Spleen (tissue), 7 donors: ENCODE measurements at regions not wholly inside any gene's neighbourhood (a gene's known extent, or its start where the extent isn't known, plus 50 kb on each side); places are given as distances from the start of the nearest gene placed in this dataset.

Experiments used
- CTCF ChIP-seq, 11 experiments: fragments of 200-600 bp in 7 of 11; fragments of 450-650 bp in 4 of 11; sonication (generic) in 4 of 11; IDR thresholded peaks in 8 of 11; conservative IDR thresholded peaks in 3 of 11; 1 replicate in 7 of 11; 2 replicates in 4 of 11; pipeline versions ENCODE4 v1.4.0 to v1.8.0; 2016 to 2021; ENCODE audit warnings: antibody characterized with exemption in 11 of 11, inconsistent platforms in 4 of 11, mild to moderate bottlenecking in 1 of 11
- POLR2A ChIP-seq, 3 donors: fragments of 450-650 bp; IDR thresholded peaks; one replicate each; pipeline ENCODE4 v1.5.1; 2017; ENCODE audit warnings: antibody characterized with exemption in 3 of 3, mild to moderate bottlenecking in 1 of 3
- donor health status: DM: no; HTN: no; CAD: no; lungs with moderate emphysema.
- donor health status: DM: no; HTN: no; CAD: no.
- donor health status: DM: no; HTN: no; CAD: no.

DNA sequence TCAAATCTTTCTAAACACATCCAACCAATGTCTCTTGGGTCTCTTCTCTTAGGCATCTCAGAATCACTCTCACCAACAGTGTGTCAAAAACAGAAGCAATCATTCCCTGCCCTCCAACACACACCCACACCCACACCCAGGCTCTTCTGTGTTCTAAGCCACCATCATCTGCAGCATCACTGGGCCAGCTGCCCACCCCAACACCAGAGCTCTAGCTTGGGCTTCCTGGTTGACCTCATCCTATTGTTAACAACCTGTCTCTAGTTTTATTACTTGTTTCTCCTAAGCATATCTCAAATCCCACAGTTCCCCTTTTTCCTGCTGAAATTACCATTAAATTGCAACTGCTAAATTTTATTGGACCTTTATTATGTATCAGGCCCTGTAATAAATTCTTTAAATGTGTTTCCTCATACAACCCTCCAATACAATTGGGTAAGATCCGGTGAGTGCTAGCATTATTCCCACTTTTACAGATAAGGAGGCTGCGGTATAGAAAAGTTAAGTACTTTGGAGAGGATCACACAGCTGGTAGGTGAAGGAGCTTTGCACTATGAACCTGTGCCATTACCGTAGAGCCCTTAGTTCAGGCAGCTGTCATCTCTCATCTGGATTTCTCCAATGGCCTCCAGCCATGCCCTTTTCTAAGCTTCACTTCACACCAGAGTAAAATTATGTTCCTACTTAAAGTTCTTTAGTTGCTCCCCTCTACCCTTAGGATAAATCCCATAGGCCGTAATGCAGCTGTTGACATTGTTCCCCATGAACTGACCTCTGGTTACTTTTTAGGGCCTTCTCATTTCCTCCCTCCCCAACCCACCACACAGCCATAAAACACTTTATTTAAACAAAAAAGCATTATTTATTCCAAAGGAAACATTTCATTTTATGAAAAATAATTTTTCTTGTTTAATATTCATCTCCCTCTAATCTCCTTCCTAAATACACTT, 227.7 kb downstream of the B3GLCT start:
- TF ChIP-seq CTCF (IDR thresholded peaks at IDR 0.05 in 8 of 11, conservative IDR thresholded peaks at IDR 0.05 in 3 of 11) (no peak), POLR2A (IDR thresholded peaks at IDR 0.05) (no peak)
